Kidney epithelial cell (primary cell): ENCODE measurements at regions not wholly inside any gene's neighbourhood (a gene's known extent, or its start where the extent isn't known, plus 50 kb on each side); places are given as distances from the start of the nearest gene placed in this dataset.
"Not testable (repeated sequence)": the region's sequence is repeated elsewhere in the genome, so short reads cannot be mapped to it uniquely, and the experiment has no call there.

Experiments
- DNase-seq: peaks from one replicate; pipeline ENCODE4 v3.0.0-alpha.2; 2010; ENCODE audit warnings: low read depth
- H3K27me3 ChIP-seq: 2 replicates; pipeline ENCODE4 v1.6.0; 2011; ENCODE audit warnings: low read length; ENCODE audit not compliant: control insufficient read depth, insufficient read depth
- H3K36me3 ChIP-seq: 2 replicates; pipeline ENCODE4 v1.5.1; 2011; ENCODE audit warnings: low read length; ENCODE audit not compliant: control insufficient read depth, insufficient read depth
- H3K4me3 ChIP-seq: 2 replicates; pipeline ENCODE4 v1.5.1; 2011; ENCODE audit warnings: low read depth, mild to moderate bottlenecking, control low read depth, low read length
- CTCF ChIP-seq: IDR thresholded peaks from 2 replicates; pipeline ENCODE4 v1.5.1; 2011; ENCODE audit warnings: mild to moderate bottlenecking, moderate library complexity, low read length, control low read depth, inconsistent platforms; ENCODE audit not compliant: insufficient read depth, poor library complexity, severe bottlenecking

- H3K27me3 ChIP-seq, result peaks cover 8% of the 10 kb centered on the region
- no peak overlapping the region for H3K4me3 ChIP-seq
- DNase-seq, result no peak
- H3K36me3 ChIP-seq, result no peaks in the 10 kb centered on the region
- TF ChIP-seq CTCF, result no peak
Observed at GRCh38 chr17:21493993-21494392, 117.8 kb downstream of the KCNJ12 start.

DNA sequence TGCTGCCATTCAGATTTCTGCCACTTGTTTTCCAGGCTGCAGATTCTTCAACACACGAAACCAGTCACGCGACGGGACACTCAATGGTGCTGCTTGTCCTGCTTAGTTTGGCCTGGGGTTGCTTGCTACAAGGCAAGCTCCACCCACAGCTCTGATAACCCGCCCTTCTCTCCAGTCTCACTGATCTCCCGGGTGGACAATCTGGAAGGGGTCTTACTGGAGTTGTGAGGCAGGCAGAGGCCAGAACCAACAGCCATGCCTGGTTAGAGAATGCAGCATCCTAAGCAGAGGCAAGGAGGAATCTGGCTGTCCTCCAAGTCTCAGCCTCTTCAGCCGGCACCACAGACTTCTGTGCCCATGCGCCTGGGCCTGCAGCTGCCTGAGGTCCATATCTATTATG, 119.1 kb downstream of the KCNJ12 start:
- DNase-seq, result no peak
- no peak for TF ChIP-seq CTCF
- Histone ChIP-seq H3K27me3 (peaks cover 8% of the 10 kb centered on the region), H3K36me3 (no peaks in the 10 kb centered on the region), H3K4me3 (no peak overlapping the region)

DNA sequence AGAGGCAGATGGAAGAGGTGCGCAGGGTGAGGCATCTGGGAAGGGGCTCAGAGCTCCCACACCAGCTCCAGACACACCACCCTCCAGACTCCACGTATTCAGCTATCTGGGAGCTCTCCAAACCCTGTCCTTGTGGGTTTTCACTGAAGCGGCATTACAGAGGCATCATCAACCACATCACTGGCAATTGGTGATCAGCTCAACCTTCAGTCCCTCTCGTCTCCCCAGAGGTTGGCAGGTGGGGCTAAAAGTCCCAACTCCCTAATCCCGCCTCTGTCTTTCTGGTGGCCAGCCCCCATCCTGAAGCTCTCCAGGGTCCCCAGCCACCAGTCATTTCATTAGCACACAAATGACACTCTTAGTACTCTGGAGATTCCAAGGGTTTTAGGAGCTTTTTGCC, 123.9 kb downstream of the KCNJ12 start:
- DNase-seq, result no peak
- no peak for TF ChIP-seq CTCF
- Histone ChIP-seq H3K4me3 (no peak overlapping the region), H3K36me3 (no peaks in the 10 kb centered on the region), H3K27me3 (peaks cover 8% of the 10 kb centered on the region)

GRCh38 chr17:21501927-21502700, 126.0 kb downstream of the KCNJ12 start:
- H3K36me3 ChIP-seq, DNase-seq: not testable (repeated sequence)

GRCh38 chr17:21505819-21506815, 130.0 kb downstream of the KCNJ12 start:
- no peaks in the 10 kb centered on the region for H3K36me3 ChIP-seq
- no peak for DNase-seq
- TF ChIP-seq CTCF, result no peak
- H3K4me3 ChIP-seq, result no peak overlapping the region
- peaks cover 3% of the 10 kb centered on the region for H3K27me3 ChIP-seq

More at GRCh38 chr17:21501927-21502700, 126.0 kb downstream of the KCNJ12 start:
- H3K4me3 ChIP-seq, H3K27me3 ChIP-seq: not testable (repeated sequence)

GRCh38 chr17:21507806-21508205, 131.6 kb downstream of the KCNJ12 start:
- not testable (repeated sequence) for DNase-seq, H3K36me3 ChIP-seq, H3K4me3 ChIP-seq, H3K27me3 ChIP-seq
